ENCODE measurements at regions not wholly inside any gene's neighbourhood (a gene's known extent, or its start where the extent isn't known, plus 50 kb on each side); places are given as distances from the start of the nearest gene placed in this dataset.

DNA sequence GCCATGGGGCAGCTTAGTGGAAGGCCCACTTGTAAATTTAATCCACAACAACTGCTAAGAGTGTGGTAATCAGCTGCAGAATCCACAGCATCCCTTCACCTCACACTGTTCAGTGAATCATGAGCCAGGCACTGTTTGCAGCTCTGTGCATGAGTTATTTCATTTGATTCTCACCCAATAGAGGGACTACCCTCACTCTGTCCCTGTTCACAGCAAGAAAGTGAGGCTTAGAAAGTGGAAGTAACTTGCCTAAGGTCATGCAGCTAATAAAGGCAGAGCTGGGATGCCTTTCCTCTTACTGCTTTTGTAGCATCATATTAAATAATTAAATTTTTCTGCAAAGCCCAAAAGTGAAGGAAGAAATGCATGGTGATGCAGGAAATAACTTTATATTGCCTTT lies 346.5 kb upstream of the PLD5 start:
- TF ChIP-seq EZH2 (IDR thresholded peaks at IDR 0.05; ENCODE audit: borderline replicate concordance, low read length): no peak
- TF ChIP-seq, protein P1, sequence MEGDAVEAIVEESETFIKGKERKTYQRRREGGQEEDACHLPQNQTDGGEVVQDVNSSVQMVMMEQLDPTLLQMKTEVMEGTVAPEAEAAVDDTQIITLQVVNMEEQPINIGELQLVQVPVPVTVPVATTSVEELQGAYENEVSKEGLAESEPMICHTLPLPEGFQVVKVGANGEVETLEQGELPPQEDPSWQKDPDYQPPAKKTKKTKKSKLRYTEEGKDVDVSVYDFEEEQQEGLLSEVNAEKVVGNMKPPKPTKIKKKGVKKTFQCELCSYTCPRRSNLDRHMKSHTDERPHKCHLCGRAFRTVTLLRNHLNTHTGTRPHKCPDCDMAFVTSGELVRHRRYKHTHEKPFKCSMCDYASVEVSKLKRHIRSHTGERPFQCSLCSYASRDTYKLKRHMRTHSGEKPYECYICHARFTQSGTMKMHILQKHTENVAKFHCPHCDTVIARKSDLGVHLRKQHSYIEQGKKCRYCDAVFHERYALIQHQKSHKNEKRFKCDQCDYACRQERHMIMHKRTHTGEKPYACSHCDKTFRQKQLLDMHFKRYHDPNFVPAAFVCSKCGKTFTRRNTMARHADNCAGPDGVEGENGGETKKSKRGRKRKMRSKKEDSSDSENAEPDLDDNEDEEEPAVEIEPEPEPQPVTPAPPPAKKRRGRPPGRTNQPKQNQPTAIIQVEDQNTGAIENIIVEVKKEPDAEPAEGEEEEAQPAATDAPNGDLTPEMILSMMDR (IDR thresholded peaks at IDR 0.05; ENCODE audit: low read length): no peak
